ENCODE measurements at regions not wholly inside any gene's neighbourhood (a gene's known extent, or its start where the extent isn't known, plus 50 kb on each side); places are given as distances from the start of the nearest gene placed in this dataset.

DNA sequence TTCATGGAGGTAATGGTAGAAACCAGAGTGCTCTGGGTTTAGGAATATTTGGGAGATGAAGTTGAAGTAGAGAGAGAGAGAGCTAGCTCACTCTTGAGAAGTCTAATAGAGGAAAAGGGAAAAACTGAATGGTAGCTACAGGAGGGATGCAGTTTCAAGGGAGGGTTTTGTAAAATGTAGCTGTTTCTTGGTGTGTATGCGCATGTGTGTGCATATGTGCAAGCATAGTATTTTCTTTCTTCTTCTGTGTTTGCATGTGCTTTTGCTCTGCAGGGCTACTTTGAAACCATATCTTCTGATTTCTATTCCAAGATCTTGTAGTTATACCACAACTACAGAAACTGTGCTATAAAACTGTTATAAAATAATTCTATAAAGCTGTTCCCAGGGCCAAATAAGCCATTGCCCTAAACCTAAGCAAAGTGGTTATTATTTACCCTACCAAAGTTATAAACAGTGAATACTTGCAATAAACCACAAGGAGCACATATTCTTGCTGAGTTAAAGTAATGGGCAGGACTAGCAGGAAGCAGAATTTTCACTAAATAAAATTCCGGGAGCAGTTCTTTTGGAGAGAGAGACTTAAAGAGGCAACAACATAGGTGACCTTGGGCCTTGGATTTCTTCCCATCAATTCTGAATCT is 145.3 kb upstream of the ZNF521 start:
- TF ChIP-seq, protein P1, sequence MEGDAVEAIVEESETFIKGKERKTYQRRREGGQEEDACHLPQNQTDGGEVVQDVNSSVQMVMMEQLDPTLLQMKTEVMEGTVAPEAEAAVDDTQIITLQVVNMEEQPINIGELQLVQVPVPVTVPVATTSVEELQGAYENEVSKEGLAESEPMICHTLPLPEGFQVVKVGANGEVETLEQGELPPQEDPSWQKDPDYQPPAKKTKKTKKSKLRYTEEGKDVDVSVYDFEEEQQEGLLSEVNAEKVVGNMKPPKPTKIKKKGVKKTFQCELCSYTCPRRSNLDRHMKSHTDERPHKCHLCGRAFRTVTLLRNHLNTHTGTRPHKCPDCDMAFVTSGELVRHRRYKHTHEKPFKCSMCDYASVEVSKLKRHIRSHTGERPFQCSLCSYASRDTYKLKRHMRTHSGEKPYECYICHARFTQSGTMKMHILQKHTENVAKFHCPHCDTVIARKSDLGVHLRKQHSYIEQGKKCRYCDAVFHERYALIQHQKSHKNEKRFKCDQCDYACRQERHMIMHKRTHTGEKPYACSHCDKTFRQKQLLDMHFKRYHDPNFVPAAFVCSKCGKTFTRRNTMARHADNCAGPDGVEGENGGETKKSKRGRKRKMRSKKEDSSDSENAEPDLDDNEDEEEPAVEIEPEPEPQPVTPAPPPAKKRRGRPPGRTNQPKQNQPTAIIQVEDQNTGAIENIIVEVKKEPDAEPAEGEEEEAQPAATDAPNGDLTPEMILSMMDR (IDR thresholded peaks at IDR 0.05): no peak
- no peak for TF ChIP-seq POLR2A (IDR thresholded peaks at IDR 0.05)
